H1 (cell line): ENCODE measurements at regions not wholly inside any gene's neighbourhood (a gene's known extent, or its start where the extent isn't known, plus 50 kb on each side); places are given as distances from the start of the nearest gene placed in this dataset.

Experiments used
- CTCF ChIA-PET: fragments of 300-600 bp; sonication (Branson Sonifier 250); formaldehyde crosslinking; loops from one replicate; lab custom pipeline; 2021; ENCODE audit not compliant: partially characterized antibody; lab: Charles Lee
- POLR2A ChIA-PET: fragments of 300-600 bp; sonication (Branson Sonifier 250); formaldehyde crosslinking; loops from one replicate; lab custom pipeline; 2021; ENCODE audit warnings: inconsistent platforms; ENCODE audit not compliant: partially characterized antibody; lab: Charles Lee
- DNase-seq, 2 experiments: peaks; one replicate each; pipeline versions ENCODE4 v3.0.0 to v3.0.0-alpha.2; 2010 to 2022; ENCODE audit warnings: low spot score in 2 of 2, low read depth in 1 of 2, mixed read lengths in 1 of 2
- FAIRE-seq: peaks from 2 replicates; lab custom pipeline; 2011; peaks lifted over from hg19 to GRCh38; lab: Jason Lieb, UNC
- H2AFZ ChIP-seq: 2 replicates; pipeline ENCODE4 v1.8.1; 2012; ENCODE audit warnings: low read length, inconsistent platforms
- H2AK5ac ChIP-seq: 2 replicates; pipeline ENCODE4 v1.6.1; 2013; ENCODE audit warnings: low read depth, low read length
- H2BK120ac ChIP-seq: replicated peaks from 2 replicates; pipeline ENCODE3; 2013; ENCODE audit warnings: low read depth, low read length, inconsistent platforms
- H2BK12ac ChIP-seq: 2 replicates; pipeline ENCODE4 v1.6.1; 2013; ENCODE audit warnings: low read depth, low read length
- H2BK15ac ChIP-seq: 2 replicates; pipeline ENCODE4 v1.6.1; 2013; ENCODE audit warnings: low read length
- H2BK20ac ChIP-seq: 2 replicates; pipeline ENCODE4 v1.6.1; 2013; ENCODE audit warnings: low read length
- H2BK5ac ChIP-seq: 2 replicates; pipeline ENCODE4 v1.6.1; 2013; ENCODE audit warnings: low read depth, low read length
- H3K14ac ChIP-seq: 2 replicates; pipeline ENCODE4 v1.6.1; 2013; ENCODE audit warnings: inconsistent platforms; ENCODE audit not compliant: insufficient read length
- H3K18ac ChIP-seq: 2 replicates; pipeline ENCODE4 v1.6.1; 2013; ENCODE audit warnings: low read length; ENCODE audit errors: extremely low read depth
- H3K23ac ChIP-seq: 2 replicates; pipeline ENCODE4 v1.6.1; 2013; ENCODE audit warnings: inconsistent platforms; ENCODE audit not compliant: insufficient read length
- H3K23me2 ChIP-seq: 2 replicates; pipeline ENCODE4 v1.6.1; 2013; ENCODE audit warnings: low read depth, low read length
- H3K27ac ChIP-seq: 2 replicates; pipeline ENCODE4 v1.6.1; 2011; ENCODE audit warnings: low read depth, low read length, inconsistent platforms
- H3K27me3 ChIP-seq, 4 experiments: replicated peaks in 1 of 4; 1 replicate in 1 of 4; 2 replicates in 3 of 4; pipeline versions ENCODE4 v1.6.1 to v1.8.1; 2011 to 2013; ENCODE audit warnings: low read length in 3 of 4, mild to moderate bottlenecking in 3 of 4, inconsistent platforms in 2 of 4, mixed read lengths in 2 of 4, moderate library complexity in 1 of 4; ENCODE audit not compliant: control insufficient read depth in 3 of 4, insufficient read depth in 3 of 4; ENCODE audit errors: extremely low read depth in 1 of 4
- H3K36me3 ChIP-seq, 4 experiments: 2 replicates each; pipeline versions ENCODE4 v1.6.1 to v1.8.1; 2011 to 2013; ENCODE audit warnings: mild to moderate bottlenecking in 4 of 4, low read length in 3 of 4, moderate library complexity in 2 of 4, control low read depth in 1 of 4, inconsistent platforms in 1 of 4; ENCODE audit not compliant: insufficient read depth in 4 of 4, control insufficient read depth in 2 of 4
- H3K4ac ChIP-seq: replicated peaks from 2 replicates; pipeline ENCODE3; 2013; ENCODE audit warnings: low read length, low read depth, mixed read lengths, inconsistent platforms; ENCODE audit not compliant: insufficient read length
- H3K4me1 ChIP-seq, 4 experiments: replicated peaks in 1 of 4; 1 replicate in 1 of 4; 2 replicates in 3 of 4; pipeline versions ENCODE4 v1.6.1 to v1.8.1; 2011 to 2013; ENCODE audit warnings: low read length in 3 of 4, inconsistent platforms in 2 of 4, mixed read lengths in 1 of 4; ENCODE audit not compliant: insufficient read depth in 4 of 4, control insufficient read depth in 3 of 4
- H3K4me2 ChIP-seq, 2 experiments: 2 replicates each; pipeline versions ENCODE4 v1.6.1 to v1.8.1; 2011 to 2013; ENCODE audit warnings: low read depth in 2 of 2, low read length in 2 of 2, control low read depth in 1 of 2, inconsistent platforms in 1 of 2, mild to moderate bottlenecking in 1 of 2; ENCODE audit not compliant: insufficient read depth in 1 of 2
- H3K4me3 ChIP-seq, 4 experiments: fragments of 200-600, 300-600 bp in 1 of 4; sonication (generic), shearing (Covaris generic), sonication (Bioruptor Twin) in 1 of 4; 2 replicates each; pipeline versions ENCODE4 v1.5.1 to v1.8.1; 2011 to 2016; ENCODE audit warnings: low read length in 4 of 4, low read depth in 3 of 4, control low read depth in 2 of 4, inconsistent platforms in 2 of 4, mild to moderate bottlenecking in 2 of 4, mixed read lengths in 1 of 4, moderate library complexity in 1 of 4; ENCODE audit not compliant: insufficient read depth in 2 of 4; ENCODE audit errors: extremely low read depth in 1 of 4
- H3K56ac ChIP-seq: replicated peaks from 2 replicates; pipeline ENCODE3; 2013; ENCODE audit warnings: low read depth, mild to moderate bottlenecking, mixed read lengths, low read length, inconsistent platforms; ENCODE audit not compliant: insufficient read length
- H3K79me1 ChIP-seq: 2 replicates; pipeline ENCODE4 v1.6.1; 2013; ENCODE audit warnings: low read depth, low read length, control low read depth
- H3K79me2 ChIP-seq, 2 experiments: 2 replicates each; pipeline versions ENCODE4 v1.6.1 to v1.8.1; 2012 to 2013; ENCODE audit warnings: low read length in 2 of 2, mild to moderate bottlenecking in 2 of 2, inconsistent platforms in 1 of 2; ENCODE audit not compliant: insufficient read depth in 2 of 2, control insufficient read depth in 1 of 2
- H3K9ac ChIP-seq, 4 experiments: replicated peaks in 1 of 4; 1 replicate in 1 of 4; 2 replicates in 3 of 4; pipeline versions ENCODE4 v1.6.1 to v1.8.1; 2011 to 2013; ENCODE audit warnings: low read depth in 3 of 4, low read length in 3 of 4, control low read depth in 2 of 4, mild to moderate bottlenecking in 2 of 4, moderate library complexity in 2 of 4, inconsistent platforms in 1 of 4; ENCODE audit errors: extremely low read depth in 1 of 4
- H3K9me3 ChIP-seq, 2 experiments: 2 replicates each; pipeline versions ENCODE4 v1.6.1 to v1.8.1; 2012 to 2013; ENCODE audit warnings: mild to moderate bottlenecking in 2 of 2, moderate library complexity in 2 of 2, control low read depth in 1 of 2, inconsistent platforms in 1 of 2, low read depth in 1 of 2, low read length in 1 of 2, mixed read lengths in 1 of 2; ENCODE audit not compliant: insufficient read depth in 2 of 2
- H4K20me1 ChIP-seq, 2 experiments: replicated peaks in 1 of 2; 2 replicates each; pipeline versions ENCODE3 to v1.8.1; 2011 to 2013; ENCODE audit warnings: inconsistent platforms in 2 of 2, low read length in 2 of 2, mild to moderate bottlenecking in 1 of 2; ENCODE audit not compliant: insufficient read depth in 2 of 2, control insufficient read depth in 1 of 2
- H4K5ac ChIP-seq: 2 replicates; pipeline ENCODE4 v1.6.1; 2013; ENCODE audit warnings: low read length, low read depth, mixed read lengths, inconsistent platforms; ENCODE audit not compliant: insufficient read length
- H4K8ac ChIP-seq: 2 replicates; pipeline ENCODE4 v1.8.0; 2013; ENCODE audit warnings: mild to moderate bottlenecking, moderate library complexity, low read length, inconsistent platforms; ENCODE audit not compliant: insufficient read depth; ENCODE audit errors: extremely low read depth
- H4K91ac ChIP-seq: replicated peaks from 2 replicates; pipeline ENCODE3; 2013; ENCODE audit warnings: low read length, mixed read lengths, inconsistent platforms; ENCODE audit not compliant: insufficient read length
- CBX8 ChIP-seq: fragments of 300-800, 300-1000 bp; sonication (generic); IDR thresholded peaks from 2 replicates; pipeline ENCODE4 v1.7.1; 2016; ENCODE audit warnings: low read depth, low read length, borderline replicate concordance
- CEBPB ChIP-seq: IDR thresholded peaks from 2 replicates; pipeline ENCODE4 v1.6.1; 2012; ENCODE audit warnings: low read depth, low read length
- CREB1 ChIP-seq: IDR thresholded peaks from 2 replicates; pipeline ENCODE4 v1.6.1; 2012; ENCODE audit warnings: inconsistent platforms
- EP300 ChIP-seq, 2 experiments: IDR thresholded peaks; 1 replicate in 1 of 2; 2 replicates in 1 of 2; pipeline ENCODE4 v1.6.1; 2011 to 2012; ENCODE audit warnings: low read depth in 2 of 2, low read length in 2 of 2, mild to moderate bottlenecking in 2 of 2, borderline replicate concordance in 1 of 2, inconsistent platforms in 1 of 2, moderate library complexity in 1 of 2
- HDAC2 ChIP-seq, 2 experiments: fragments of 300-600 bp in 1 of 2; sonication (generic) in 1 of 2; IDR thresholded peaks; 2 replicates each; pipeline ENCODE4 v1.6.1; 2011 to 2012; ENCODE audit warnings: low read depth in 2 of 2, low read length in 2 of 2, mild to moderate bottlenecking in 2 of 2, moderate library complexity in 2 of 2, borderline replicate concordance in 1 of 2, inconsistent platforms in 1 of 2
- JUN ChIP-seq: IDR thresholded peaks from 2 replicates; pipeline ENCODE4 v1.6.1; 2011; ENCODE audit warnings: low read depth, mild to moderate bottlenecking, improper control_type of control experiment, low read length
- MAX ChIP-seq: IDR thresholded peaks from 2 replicates; pipeline ENCODE4 v1.6.1; 2012; ENCODE audit warnings: inconsistent platforms
- RFX5 ChIP-seq: IDR thresholded peaks from 2 replicates; pipeline ENCODE4 v1.6.1; 2011; ENCODE audit warnings: low read depth, low read length, improper control_type of control experiment, borderline replicate concordance
- SAP30 ChIP-seq: fragments of 300-600 bp; sonication (generic); IDR thresholded peaks from 2 replicates; pipeline ENCODE4 v1.7.1; 2012; ENCODE audit warnings: low read length, moderate library complexity, mild to moderate bottlenecking, inconsistent platforms; ENCODE audit not compliant: insufficient read depth, insufficient replicate concordance
- SIRT6 ChIP-seq: IDR thresholded peaks from one replicate; pipeline ENCODE4 v1.7.1; 2012; ENCODE audit warnings: low read length, inconsistent platforms
- SP1 ChIP-seq: IDR thresholded peaks from 2 replicates; pipeline ENCODE4 v1.6.1; 2011; ENCODE audit warnings: low read depth, low read length
- SP2 ChIP-seq: IDR thresholded peaks from 2 replicates; pipeline ENCODE4 v1.6.1; 2012; ENCODE audit warnings: mild to moderate bottlenecking, low read length, inconsistent platforms
- SP4 ChIP-seq: IDR thresholded peaks from 2 replicates; pipeline ENCODE4 v1.6.1; 2012; ENCODE audit warnings: low read length, inconsistent platforms
- TAF1 ChIP-seq: IDR thresholded peaks from 2 replicates; pipeline ENCODE4 v1.6.1; 2011; ENCODE audit warnings: mild to moderate bottlenecking, low read depth, low read length
- TCF12 ChIP-seq: IDR thresholded peaks from 2 replicates; pipeline ENCODE4 v1.6.1; 2011; ENCODE audit warnings: low read depth, mild to moderate bottlenecking, low read length
- ZNF274 ChIP-seq: IDR thresholded peaks from 2 replicates; pipeline ENCODE4 v1.7.0; 2012; ENCODE audit warnings: low read length, borderline replicate concordance; ENCODE audit errors: extremely low read depth
- WGBS, 2 experiments: shearing (Covaris generic) in 1 of 2; methylation state at CpG; one replicate each; pipeline versions ENCODE4 v1.1.6 to v1.1.7; 2013 to 2015; ENCODE audit warnings: low lambda C conversion rate in 2 of 2, mixed read lengths in 2 of 2, inconsistent platforms in 1 of 2, low coverage in 1 of 2, missing lambda C conversion rate in 1 of 2; ENCODE audit not compliant: insufficient replicate concordance in 2 of 2, insufficient coverage in 1 of 2, insufficient read length in 1 of 2; ENCODE audit errors: extremely low coverage in 1 of 2, missing lambda C conversion rate in 1 of 2; 5-methylcytosine and 5-hydroxymethylcytosine counted together

DNA sequence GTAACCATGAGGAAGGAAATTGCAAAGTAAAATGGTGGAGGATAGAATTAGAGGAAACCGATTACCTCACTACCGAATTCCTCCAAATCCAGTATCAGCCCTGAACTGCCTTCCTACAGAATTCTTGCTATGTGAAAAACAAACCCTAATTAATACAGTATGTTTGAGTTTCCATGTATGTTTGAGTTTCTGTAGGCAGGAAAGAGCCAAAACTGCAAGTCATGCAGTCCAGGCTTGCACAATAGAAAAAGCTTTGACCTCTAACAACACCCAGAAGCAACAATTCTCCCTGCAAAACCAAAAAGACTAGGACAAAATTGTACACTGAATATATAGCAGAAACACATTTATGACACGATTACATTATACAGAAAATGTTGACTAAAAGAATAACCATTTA is 614.8 kb downstream of the DIPK2A start:
- H3K23me2 ChIP-seq, result no peaks in the 10 kb centered on the region; the same call in 1 of the 2 replicates
- H3K14ac ChIP-seq, result no peak overlapping the region
- no peak for DNase-seq
- peaks cover 0 to 10% (median 2%) of the 10 kb centered on the region in 4 experiments; a peak in 2 of 7 replicates for H3K4me1 ChIP-seq
- no peak overlapping the region for H4K5ac ChIP-seq
- 88% methylated on average over 3 of the region's 3 CpGs; no CpG with 5 or more reads in 1 of the 2 experiments for WGBS, 2 experiments
- no peak overlapping the region for H2BK12ac ChIP-seq
- H3K27me3 ChIP-seq, result no peaks in the 10 kb centered on the region
- H3K79me2 ChIP-seq, result no peaks in the 10 kb centered on the region
- H4K20me1 ChIP-seq, result no peaks in the 10 kb centered on the region
- H2BK5ac ChIP-seq, result no peak overlapping the region
- ChIA-PET CTCF (no interaction called here), POLR2A (no interaction called here)
- TF ChIP-seq SP4, result no peak
- TF ChIP-seq CBX8, result no peak
- TF ChIP-seq SAP30, result no peak
- TF ChIP-seq MAX, result no peak
- TF ChIP-seq CEBPB, result no peak
- TF ChIP-seq JUN, result no peak
- no peak for TF ChIP-seq SP2
- TF ChIP-seq CREB1, result no peak
- no peak for TF ChIP-seq SP1
- TF ChIP-seq RFX5, result no peak
- TF ChIP-seq EP300 (IDR thresholded peaks at IDR 0.05; ENCODE audit: borderline replicate concordance in 1 of 2, low read depth in 2 of 2, low read length in 2 of 2), result no peak
- TF ChIP-seq SIRT6, result no peak
- TF ChIP-seq ZNF274, result no peak
- TF ChIP-seq TAF1, result no peak
- TF ChIP-seq TCF12, result no peak
- no peak for TF ChIP-seq HDAC2 (IDR thresholded peaks at IDR 0.05; ENCODE audit: borderline replicate concordance in 1 of 2, low read depth in 2 of 2, low read length in 2 of 2)
- H3K27ac ChIP-seq, result no peak overlapping the region
- no peak overlapping the region for H4K91ac ChIP-seq
- H2BK120ac ChIP-seq, result no peak overlapping the region
- no peaks in the 10 kb centered on the region for H3K9me3 ChIP-seq
- H3K4ac ChIP-seq, result no peak overlapping the region
- no peak overlapping the region for H3K9ac ChIP-seq
- no peak overlapping the region for H2BK15ac ChIP-seq
- H3K23ac ChIP-seq, result no peak overlapping the region
- no peak overlapping the region for H4K8ac ChIP-seq
- no peak overlapping the region for H3K4me3 ChIP-seq
- H2AFZ ChIP-seq, result no peak overlapping the region
- H2BK20ac ChIP-seq, result no peak overlapping the region
- H3K18ac ChIP-seq, result no peak overlapping the region
- no peak for FAIRE-seq
- no peaks in the 10 kb centered on the region for H3K79me1 ChIP-seq
- no peaks in the 10 kb centered on the region for H3K36me3 ChIP-seq
- H2AK5ac ChIP-seq, result no peak overlapping the region
- no peak overlapping the region for H3K4me2 ChIP-seq
- no peak overlapping the region for H3K56ac ChIP-seq
